Astrocyte of the cerebellum (primary cell): ENCODE measurements at regions not wholly inside any gene's neighbourhood (a gene's known extent, or its start where the extent isn't known, plus 50 kb on each side); places are given as distances from the start of the nearest gene placed in this dataset.

Source experiments
- DNase-seq: peaks from one replicate; pipeline ENCODE4 v3.0.0-alpha.2; 2011; ENCODE audit warnings: low read depth
- H3K4me3 ChIP-seq: 2 replicates; pipeline ENCODE4 v1.5.1; 2011; ENCODE audit warnings: mild to moderate bottlenecking, low read depth, low read length, moderate library complexity
- in situ Hi-C: cut with HindIII; loops from 2 replicates; pipeline ENCODE4 v1.10.0; 2017; ENCODE audit warnings: low sequenced_read_pairs
- TF ChIP-seq, protein P1 (sequence below): IDR thresholded peaks from 2 replicates; pipeline ENCODE4 v1.5.1; 2012; ENCODE audit warnings: low read length, low read depth, moderate library complexity, mild to moderate bottlenecking; ENCODE audit errors: missing control alignments

DNA sequence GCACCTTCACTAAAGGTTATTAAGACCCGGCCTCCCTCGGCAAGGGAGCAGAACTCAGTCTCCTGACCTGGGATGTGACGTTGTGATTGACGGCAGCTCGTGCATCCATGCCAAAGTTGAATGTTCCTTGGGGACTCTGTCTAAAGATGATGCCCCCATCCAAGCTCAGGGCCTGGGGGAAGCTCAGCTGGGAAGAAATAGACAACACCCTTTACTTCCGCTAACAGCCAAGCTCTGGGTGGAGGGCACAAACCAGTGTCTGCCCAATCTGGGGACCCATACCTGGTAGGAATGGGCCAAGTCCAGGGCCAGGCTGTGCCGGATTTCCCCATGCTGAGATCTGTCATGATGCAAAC is 95.4 kb downstream of the RMI2 start:
- in situ Hi-C loops = no loop called here
- no peak overlapping the region for H3K4me3 ChIP-seq
- TF ChIP-seq, protein P1, sequence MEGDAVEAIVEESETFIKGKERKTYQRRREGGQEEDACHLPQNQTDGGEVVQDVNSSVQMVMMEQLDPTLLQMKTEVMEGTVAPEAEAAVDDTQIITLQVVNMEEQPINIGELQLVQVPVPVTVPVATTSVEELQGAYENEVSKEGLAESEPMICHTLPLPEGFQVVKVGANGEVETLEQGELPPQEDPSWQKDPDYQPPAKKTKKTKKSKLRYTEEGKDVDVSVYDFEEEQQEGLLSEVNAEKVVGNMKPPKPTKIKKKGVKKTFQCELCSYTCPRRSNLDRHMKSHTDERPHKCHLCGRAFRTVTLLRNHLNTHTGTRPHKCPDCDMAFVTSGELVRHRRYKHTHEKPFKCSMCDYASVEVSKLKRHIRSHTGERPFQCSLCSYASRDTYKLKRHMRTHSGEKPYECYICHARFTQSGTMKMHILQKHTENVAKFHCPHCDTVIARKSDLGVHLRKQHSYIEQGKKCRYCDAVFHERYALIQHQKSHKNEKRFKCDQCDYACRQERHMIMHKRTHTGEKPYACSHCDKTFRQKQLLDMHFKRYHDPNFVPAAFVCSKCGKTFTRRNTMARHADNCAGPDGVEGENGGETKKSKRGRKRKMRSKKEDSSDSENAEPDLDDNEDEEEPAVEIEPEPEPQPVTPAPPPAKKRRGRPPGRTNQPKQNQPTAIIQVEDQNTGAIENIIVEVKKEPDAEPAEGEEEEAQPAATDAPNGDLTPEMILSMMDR = no peak

DNA sequence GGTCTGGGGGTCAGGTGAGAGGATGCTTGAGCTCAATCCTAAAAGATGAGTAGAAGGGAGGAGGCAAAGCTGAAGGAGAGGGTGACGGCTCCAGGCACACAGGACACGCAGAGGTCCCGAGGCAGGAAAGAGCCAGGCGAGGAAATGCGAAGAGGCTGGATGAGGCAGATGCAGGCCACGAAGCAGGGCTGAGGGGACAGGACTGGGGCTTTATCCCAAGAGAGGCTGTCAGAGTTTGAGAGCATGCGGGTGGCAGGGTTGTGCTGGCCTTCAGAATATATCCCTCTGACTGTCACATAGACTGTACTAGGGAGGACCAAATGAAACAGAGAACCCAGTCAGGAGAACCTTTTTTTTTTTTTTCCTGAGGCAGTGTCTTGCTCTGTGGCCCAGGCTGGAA is 100.2 kb downstream of the RMI2 start:
- H3K4me3 ChIP-seq = no peak overlapping the region
- TF ChIP-seq, protein P1 = no peak
- in situ Hi-C loops = no loop called here
- DNase-seq = no peak

More for the DNA sequence above, 95.4 kb downstream of the RMI2 start:
- DNase-seq = no peak

DNA sequence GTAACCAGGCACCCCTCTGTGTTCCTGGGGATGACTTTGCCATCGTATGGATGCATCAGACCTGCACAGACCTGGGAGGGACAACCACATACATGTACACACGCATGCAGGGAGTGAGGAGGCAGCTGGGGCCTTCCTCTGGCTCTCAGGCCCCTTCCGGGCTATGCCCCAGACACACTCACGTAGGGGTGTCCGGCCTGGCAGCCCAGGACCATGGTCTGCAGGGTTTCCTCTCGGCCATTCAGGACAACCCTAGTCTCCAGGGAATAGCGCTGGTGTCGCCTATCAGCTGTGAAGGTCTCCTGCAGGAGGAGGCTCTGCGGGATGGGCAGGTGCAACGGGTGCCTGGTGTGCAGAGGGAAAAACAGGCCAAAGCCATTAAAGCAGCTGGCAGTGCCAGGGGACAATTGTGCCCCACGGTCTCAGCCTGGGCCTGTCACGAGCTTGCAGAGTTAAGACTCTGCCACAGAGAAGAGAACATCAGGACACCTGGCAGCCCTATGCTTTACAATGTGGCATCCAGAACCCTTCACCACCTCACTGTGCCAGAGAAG is 101.4 kb downstream of the RMI2 start:
- no peak overlapping the region for H3K4me3 ChIP-seq
- in situ Hi-C loops = no loop called here
- DNase-seq = no peak
- TF ChIP-seq, protein P1 = no peak

DNA sequence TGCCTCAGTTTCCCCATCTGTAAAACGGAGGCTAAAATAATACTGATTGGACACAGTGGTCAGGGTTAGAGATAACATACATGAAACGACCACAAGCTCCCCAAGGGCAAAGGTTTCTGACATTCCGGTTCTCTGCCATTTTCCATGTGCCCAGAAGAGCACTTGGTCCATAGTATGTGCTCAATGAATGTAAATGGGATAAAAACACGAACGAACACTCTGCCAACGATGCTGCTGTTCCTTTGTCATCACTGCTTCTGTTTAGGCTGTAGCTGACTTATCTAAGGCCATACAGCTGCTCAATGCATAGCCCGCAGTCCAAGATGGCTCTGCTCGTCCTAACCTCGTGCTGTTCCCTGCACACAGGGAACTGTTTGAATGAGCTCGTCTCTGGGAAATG is 102.0 kb downstream of the RMI2 start:
- in situ Hi-C loops = no loop called here
- TF ChIP-seq, protein P1 = no peak
- DNase-seq = no peak
- no peak overlapping the region for H3K4me3 ChIP-seq

DNA sequence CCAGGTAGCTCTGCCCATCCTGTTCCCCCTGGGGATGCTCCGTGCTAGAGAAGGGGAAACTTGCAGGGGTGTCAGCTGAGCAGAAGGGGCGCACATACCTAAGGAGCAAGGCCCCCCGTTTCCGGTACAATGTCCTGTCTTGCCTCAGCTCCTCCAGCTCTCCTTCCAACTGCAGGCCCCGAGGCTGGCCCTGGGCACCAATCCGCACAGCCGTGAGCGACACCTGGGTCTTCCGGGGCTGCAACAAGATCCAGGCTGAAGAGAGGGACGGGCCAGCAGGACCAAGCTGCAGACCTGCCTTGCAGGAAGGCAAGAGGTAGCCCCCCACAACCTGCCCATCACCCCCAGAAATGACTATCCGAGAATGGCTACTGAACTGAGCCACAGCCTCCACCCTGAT is 102.6 kb downstream of the RMI2 start:
- in situ Hi-C loops = no loop called here
- DNase-seq = no peak
- H3K4me3 ChIP-seq = no peak overlapping the region
- TF ChIP-seq, protein P1 = no peak

DNA sequence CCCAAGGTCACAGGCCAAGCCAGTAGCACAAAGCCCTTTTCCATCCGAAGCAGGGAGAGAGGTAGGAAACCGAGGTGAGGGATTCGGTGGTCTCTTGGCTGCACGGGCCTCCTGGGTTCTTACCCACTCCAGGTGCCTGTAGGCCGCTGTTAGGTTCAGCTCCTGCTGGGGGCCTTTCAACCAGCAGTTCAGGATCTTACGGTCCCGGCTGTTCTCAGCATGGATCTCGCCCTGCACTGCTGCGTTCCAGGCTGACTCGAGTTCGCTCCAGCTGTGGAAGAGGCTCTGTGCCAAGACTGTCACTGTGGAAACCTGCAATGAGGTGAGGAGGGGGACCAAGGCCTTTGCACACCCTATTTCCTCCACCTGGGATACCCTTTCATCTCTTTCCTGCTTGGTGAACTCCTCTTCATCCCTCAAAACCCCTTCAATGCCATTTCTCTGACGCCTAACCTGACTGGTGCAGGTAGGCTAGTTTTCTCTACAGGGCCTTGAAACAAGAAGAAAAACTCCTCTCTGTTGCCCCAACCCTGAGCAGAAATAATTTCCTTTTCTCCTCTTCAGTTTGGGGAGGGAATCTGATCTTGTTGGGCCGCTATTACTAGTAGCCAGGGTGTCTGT is 103.6 kb downstream of the RMI2 start:
- no peak for DNase-seq
- in situ Hi-C loops = no loop called here
- TF ChIP-seq, protein P1 = no peak
- H3K4me3 ChIP-seq = no peak overlapping the region
